B cell (primary cell): ENCODE measurements at regions not wholly inside any gene's neighbourhood (a gene's known extent, or its start where the extent isn't known, plus 50 kb on each side); places are given as distances from the start of the nearest gene placed in this dataset.

ENCODE experiments used
- ATAC-seq: fragments of 200-7000 bp; cut with Tn5 transposase; one replicate; pipeline ENCODE4 v1.10.0; 2021; ENCODE audit warnings: low read depth, mild to moderate bottlenecking, moderate number of reproducible peaks, moderate library complexity
- CTCF ChIA-PET: fragments of 350-600 bp; sonication (Branson Sonifier 250); formaldehyde crosslinking; loops from one replicate; lab custom pipeline; 2021; ENCODE audit warnings: antibody characterized with exemption, inconsistent platforms; lab: Charles Lee
- POLR2A ChIA-PET: fragments of 350-600 bp; sonication (Branson Sonifier 250); formaldehyde crosslinking; loops from one replicate; lab custom pipeline; 2021; ENCODE audit warnings: antibody characterized with exemption; lab: Charles Lee
- DNase-seq: peaks from one replicate; pipeline ENCODE4 v3.0.0; 2013
- H2AFZ ChIP-seq: 2 replicates; pipeline ENCODE4 v1.6.1; 2012; ENCODE audit warnings: mild to moderate bottlenecking, low read depth, low read length; ENCODE audit not compliant: insufficient read depth, poor library complexity, severe bottlenecking
- H3K27ac ChIP-seq, 2 donors: 1 replicate in 1 of 2; 2 replicates in 1 of 2; pipeline ENCODE4 v1.5.1; 2012 to 2013; ENCODE audit warnings: low read length in 2 of 2, mild to moderate bottlenecking in 2 of 2, moderate library complexity in 1 of 2
- H3K27me3 ChIP-seq, 4 experiments: fragments of 200-600 bp in 1 of 4; sonication (generic) in 1 of 4; replicated peaks in 1 of 4; 1 replicate in 2 of 4; 2 replicates in 2 of 4; pipeline versions ENCODE4 v1.6.1 to v1.7.0; 2013 to 2016; ENCODE audit warnings: low read length in 3 of 4, mild to moderate bottlenecking in 2 of 4, mixed read lengths in 1 of 4, moderate library complexity in 1 of 4; ENCODE audit not compliant: insufficient read depth in 4 of 4, control insufficient read depth in 3 of 4; ENCODE audit errors: control extremely low read depth in 1 of 4
- H3K36me3 ChIP-seq, 2 experiments: replicated peaks in 1 of 2; 1 replicate in 1 of 2; 2 replicates in 1 of 2; pipeline versions ENCODE4 v1.6.1 to v1.7.1; 2013; ENCODE audit warnings: low read length in 1 of 2; ENCODE audit not compliant: insufficient read depth in 2 of 2, control insufficient read depth in 1 of 2; ENCODE audit errors: control extremely low read depth in 1 of 2, extremely low read depth in 1 of 2
- H3K4me1 ChIP-seq, 2 donors: fragments of 200-600 bp in 1 of 2; sonication (generic) in 1 of 2; 1 replicate in 1 of 2; 2 replicates in 1 of 2; pipeline versions ENCODE4 v1.5.1 to v1.6.1; 2013 to 2017; ENCODE audit warnings: low read length in 2 of 2; ENCODE audit not compliant: control insufficient read depth in 2 of 2, insufficient read depth in 2 of 2
- H3K4me2 ChIP-seq: replicated peaks from 2 replicates; pipeline ENCODE3; 2012; ENCODE audit warnings: mild to moderate bottlenecking, low read depth, low read length; ENCODE audit not compliant: poor library complexity, severe bottlenecking
- H3K4me3 ChIP-seq, 5 experiments: fragments of 200-600 bp in 1 of 5; sonication (generic) in 1 of 5; 1 replicate in 3 of 5; 2 replicates in 2 of 5; pipeline versions ENCODE4 v1.5.1 to v1.7.0; 2011 to 2016; ENCODE audit warnings: low read length in 4 of 5, mild to moderate bottlenecking in 4 of 5, low read depth in 2 of 5, control low read depth in 1 of 5, moderate library complexity in 1 of 5; ENCODE audit not compliant: insufficient read depth in 1 of 5; ENCODE audit errors: control extremely low read depth in 1 of 5, extremely low read depth in 1 of 5
- H3K79me2 ChIP-seq: fragments of 200-600 bp; sonication (generic); one replicate; pipeline ENCODE4 v1.6.0; 2016; ENCODE audit warnings: low read length; ENCODE audit not compliant: control insufficient read depth, insufficient read depth
- H3K9ac ChIP-seq: fragments of 200-600 bp; sonication (generic); 2 replicates; pipeline ENCODE4 v1.6.1; 2017; ENCODE audit warnings: mild to moderate bottlenecking, low read length, moderate library complexity
- H3K9me3 ChIP-seq, 3 donors: one replicate each; pipeline versions ENCODE4 v1.6.1 to v1.7.1; 2013; ENCODE audit warnings: low read length in 2 of 3; ENCODE audit not compliant: control insufficient read depth in 2 of 3, insufficient read depth in 1 of 3; ENCODE audit errors: control extremely low read depth in 1 of 3
- H4K20me1 ChIP-seq: 2 replicates; pipeline ENCODE4 v1.6.0; 2012; ENCODE audit warnings: mild to moderate bottlenecking, low read length; ENCODE audit not compliant: insufficient read depth, control insufficient read depth, poor library complexity, severe bottlenecking
- H3K27ac Mint-ChIP-seq: one replicate; pipeline ENCODE4 v1.8.0; 2021; ENCODE audit warnings: mixed read lengths
- H3K27me3 Mint-ChIP-seq: one replicate; pipeline ENCODE4 v1.8.0; 2021; ENCODE audit warnings: mixed read lengths
- H3K4me1 Mint-ChIP-seq: one replicate; pipeline ENCODE4 v1.8.0; 2021; ENCODE audit warnings: mixed read lengths
- H3K4me3 Mint-ChIP-seq: one replicate; pipeline ENCODE4 v1.8.0; 2021; ENCODE audit warnings: mixed read lengths
- H3K9me3 Mint-ChIP-seq: one replicate; pipeline ENCODE4 v1.8.0; 2022; ENCODE audit warnings: mixed read lengths; ENCODE audit not compliant: insufficient read depth
- CTCF ChIP-seq: fragments of 200-600 bp; IDR thresholded peaks from one replicate; pipeline ENCODE4 v1.8.0; 2022; ENCODE audit warnings: antibody characterized with exemption, mild to moderate bottlenecking
- EZH2 ChIP-seq: IDR thresholded peaks from 2 replicates; pipeline ENCODE4 v1.6.1; 2012; ENCODE audit warnings: borderline replicate concordance, low read depth, mild to moderate bottlenecking, moderate library complexity, low read length; ENCODE audit not compliant: insufficient read depth, poor library complexity, severe bottlenecking
- WGBS: methylation state at CpG from one replicate; pipeline ENCODE4 v1.1.5; 2013; ENCODE audit warnings: missing lambda C conversion rate; ENCODE audit not compliant: insufficient coverage; 5-methylcytosine and 5-hydroxymethylcytosine counted together
- intact Hi-C: fragments of 100-400 bp; cut with micrococcal nuclease; formaldehyde crosslinking; loops from one replicate; pipeline ENCODE4 v1.10.0; 2022

DNA sequence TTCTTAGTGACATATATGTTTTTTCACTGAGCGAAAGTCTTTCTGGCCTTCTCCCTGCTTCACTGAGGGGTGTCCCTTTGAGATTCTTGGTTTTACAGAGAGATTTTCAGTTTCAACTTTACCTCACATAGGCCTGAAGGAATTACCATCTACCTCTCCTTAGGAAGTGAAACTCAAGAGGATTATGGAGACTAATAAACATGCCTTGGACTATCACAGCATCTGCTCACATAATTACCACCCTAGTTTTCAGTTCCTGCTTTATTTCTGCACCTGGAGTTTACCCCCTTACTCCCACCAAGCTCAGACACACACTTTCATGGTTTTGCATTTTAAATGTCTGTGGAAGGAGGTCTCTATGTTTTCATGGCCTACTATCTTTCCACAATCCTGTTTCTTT, 118.3 kb upstream of the SCAF11 start:
- Histone ChIP-seq H3K27me3 (no peaks in the 10 kb centered on the region), H3K9me3 (peaks cover 0 to 6% (median 0%) of the 10 kb centered on the region in 3 donors), H3K4me1 (peaks cover 45 to 48% of the 10 kb centered on the region in 2 donors), H3K9ac (peak overlapping the region; percentile 13), H3K4me3 (peak overlapping the region in 1 of 5 experiments; percentile 8), H4K20me1 (no peaks in the 10 kb centered on the region), H2AFZ (no peak overlapping the region), H3K4me2 (peak overlapping the region; percentile 57), H3K79me2 (no peaks in the 10 kb centered on the region), H3K36me3 (no peaks in the 10 kb centered on the region), H3K27ac (peak overlapping the region; percentile 53 to 75)
- ATAC-seq (peak; percentile 83), DNase-seq (peak; percentile 80)
- WGBS: no CpG with 5 or more reads among the region's 1 CpG
- Mint-ChIP-seq H3K27me3 (no peaks in the 10 kb centered on the region), H3K4me1 (peaks cover 45% of the 10 kb centered on the region), H3K4me3 (peak overlapping the region; percentile 49), H3K27ac (peak overlapping the region; percentile 85), H3K9me3 (no peaks in the 10 kb centered on the region)
- intact Hi-C loops: loop anchor here (1.0 kb wide), 1 partner anchor 122 kb away; no protein-coding TSS in a partner anchor
- ChIA-PET POLR2A (no interaction called here), CTCF (interaction anchor here (0.9 to 5.3 kb wide), 8 partner anchors 12 to 913 kb away, joined by 3 to 67 read pairs (median 3); partner anchors contain the start of gene SCAF11)
- TF ChIP-seq EZH2 (no peak), CTCF (no peak)

GRCh38 chr12:46107591-46107990, 117.2 kb upstream of the SCAF11 start:
- ChIA-PET POLR2A (no interaction called here), CTCF (interaction anchor here (4.9 to 5.3 kb wide), 2 partner anchors 18 to 36 kb away, joined by 33 to 67 read pairs; no protein-coding TSS in a partner anchor)
- H3K27ac Mint-ChIP-seq: peak overlapping the region; percentile 18

More at GRCh38 chr12:46107591-46107990, 117.2 kb upstream of the SCAF11 start:
- H3K4me1 Mint-ChIP-seq: peaks cover 45% of the 10 kb centered on the region
- DNase-seq: no peak
- Histone ChIP-seq H2AFZ (no peak overlapping the region), H3K27ac (no peak overlapping the region), H3K4me2 (no peak overlapping the region), H3K27me3 (no peaks in the 10 kb centered on the region), H3K4me1 (peaks cover 45 to 48% of the 10 kb centered on the region in 2 donors), H3K79me2 (no peaks in the 10 kb centered on the region), H3K36me3 (no peaks in the 10 kb centered on the region), H3K9ac (no peak overlapping the region), H3K9me3 (peaks cover 0 to 5% (median 0%) of the 10 kb centered on the region in 3 donors), H4K20me1 (no peaks in the 10 kb centered on the region), H3K4me3 (no peak overlapping the region)
- intact Hi-C loops: no loop called here
- WGBS: no CpG with 5 or more reads among the region's 2 CpGs
- TF ChIP-seq CTCF (no peak), EZH2 (no peak)
- no peak for ATAC-seq
- no peaks in the 10 kb centered on the region for H3K27me3 Mint-ChIP-seq
- no peak overlapping the region for H3K4me3 Mint-ChIP-seq
- no peaks in the 10 kb centered on the region for H3K9me3 Mint-ChIP-seq
